Natural killer cell (primary cell): ENCODE measurements at regions not wholly inside any gene's neighbourhood (a gene's known extent, or its start where the extent isn't known, plus 50 kb on each side); places are given as distances from the start of the nearest gene placed in this dataset.

ENCODE experiments used
- ATAC-seq, 3 donors: fragments of 150-1000 bp in 2 of 3; fragments of 200-7000 bp in 1 of 3; cut with Tn5 transposase; 1 replicate in 1 of 3; 2 replicates in 2 of 3; pipeline ENCODE4 v1.10.0; 2021; ENCODE audit warnings: mild to moderate bottlenecking in 2 of 3, moderate library complexity in 2 of 3
- DNase-seq, 2 donors: peaks; one replicate each; pipeline versions ENCODE4 v3.0.0 to v3.0.0-alpha.2; 2013 to 2021; ENCODE audit warnings: mixed read lengths in 1 of 2
- H3K27ac ChIP-seq: one replicate; pipeline ENCODE4 v1.5.1; 2013; ENCODE audit warnings: mild to moderate bottlenecking, low read length
- H3K27me3 ChIP-seq: one replicate; pipeline ENCODE4 v1.6.1; 2013; ENCODE audit warnings: low read length; ENCODE audit not compliant: control insufficient read depth, insufficient read depth
- H3K36me3 ChIP-seq: one replicate; pipeline ENCODE4 v1.6.1; 2013; ENCODE audit warnings: low read length; ENCODE audit not compliant: control insufficient read depth, insufficient read depth
- H3K4me1 ChIP-seq: one replicate; pipeline ENCODE4 v1.6.1; 2013; ENCODE audit warnings: low read length; ENCODE audit not compliant: control insufficient read depth, insufficient read depth
- H3K4me3 ChIP-seq: one replicate; pipeline ENCODE4 v1.5.1; 2013; ENCODE audit warnings: low read length
- H3K9me3 ChIP-seq: one replicate; pipeline ENCODE4 v1.6.1; 2013; ENCODE audit warnings: low read length; ENCODE audit not compliant: control insufficient read depth, insufficient read depth
- H3K27ac Mint-ChIP-seq, 2 donors: one replicate each; pipeline ENCODE4 v1.8.0; 2022; ENCODE audit warnings: mild to moderate bottlenecking in 2 of 2, mixed read lengths in 2 of 2, moderate library complexity in 1 of 2
- H3K27me3 Mint-ChIP-seq, 2 donors: one replicate each; pipeline ENCODE4 v1.8.0; 2022; ENCODE audit warnings: low read depth in 2 of 2, mixed read lengths in 2 of 2
- H3K36me3 Mint-ChIP-seq: one replicate; pipeline ENCODE4 v1.8.0; 2022; ENCODE audit warnings: mixed read lengths
- H3K4me1 Mint-ChIP-seq, 2 donors: one replicate each; pipeline ENCODE4 v1.8.0; 2022; ENCODE audit warnings: mixed read lengths in 2 of 2
- H3K4me3 Mint-ChIP-seq: one replicate; pipeline ENCODE4 v1.8.0; 2022; ENCODE audit warnings: mild to moderate bottlenecking, moderate library complexity, mixed read lengths
- H3K9me3 Mint-ChIP-seq, 2 donors: one replicate each; pipeline ENCODE4 v1.8.0; 2022; ENCODE audit warnings: mixed read lengths in 2 of 2
- CTCF ChIP-seq: fragments of 200-600 bp; IDR thresholded peaks from one replicate; pipeline ENCODE4 v1.8.0; 2022; ENCODE audit warnings: antibody characterized with exemption
- WGBS: methylation state at CpG from one replicate; pipeline ENCODE4 v1.1.7; 2013; ENCODE audit warnings: missing lambda C conversion rate; ENCODE audit not compliant: insufficient coverage; 5-methylcytosine and 5-hydroxymethylcytosine counted together
- intact Hi-C: fragments of 100-400 bp; cut with micrococcal nuclease; formaldehyde crosslinking; loops from one replicate; pipeline ENCODE4 v1.14.2; 2022

- DNase-seq (no peak), ATAC-seq (no peak)
- H3K4me1 Mint-ChIP-seq, result no peaks in the 10 kb centered on the region
- no peaks in the 10 kb centered on the region for H3K27me3 Mint-ChIP-seq
- no peaks in the 10 kb centered on the region for H3K9me3 ChIP-seq
- peaks cover 16 to 19% of the 10 kb centered on the region in 2 donors for H3K9me3 Mint-ChIP-seq
- no peaks in the 10 kb centered on the region for H3K4me1 ChIP-seq
- no peaks in the 10 kb centered on the region for H3K36me3 Mint-ChIP-seq
- H3K27me3 ChIP-seq, result no peaks in the 10 kb centered on the region
- no CpG with 5 or more reads among the region's 1 CpG for WGBS
- intact Hi-C loops, result no loop called here
- H3K27ac Mint-ChIP-seq, result no peak overlapping the region
- no peak overlapping the region for H3K4me3 ChIP-seq
- H3K27ac ChIP-seq, result no peak overlapping the region
- no peak for TF ChIP-seq CTCF
- H3K36me3 ChIP-seq, result no peaks in the 10 kb centered on the region
- H3K4me3 Mint-ChIP-seq, result no peak overlapping the region
Measured at GRCh38 chr2:41234093-41234492, 782.2 kb upstream of the SLC8A1 start.

- WGBS, result 78% methylated on average over 4 of the region's 4 CpGs
- Mint-ChIP-seq H3K27ac (no peak overlapping the region), H3K27me3 (no peaks in the 10 kb centered on the region), H3K36me3 (no peaks in the 10 kb centered on the region), H3K4me1 (no peaks in the 10 kb centered on the region), H3K9me3 (peaks cover 6 to 11% of the 10 kb centered on the region in 2 donors), H3K4me3 (no peak overlapping the region)
- TF ChIP-seq CTCF, result no peak
- Histone ChIP-seq H3K36me3 (no peaks in the 10 kb centered on the region), H3K27ac (no peak overlapping the region), H3K27me3 (no peaks in the 10 kb centered on the region), H3K4me1 (no peaks in the 10 kb centered on the region), H3K4me3 (no peak overlapping the region), H3K9me3 (no peaks in the 10 kb centered on the region)
- intact Hi-C loops, result no loop called here
- no peak for ATAC-seq
- DNase-seq, result no peak
Measured at GRCh38 chr2:41241325-41242000, 789.6 kb upstream of the SLC8A1 start.

GRCh38 chr2:41242001-41242331 is 790.1 kb upstream of the SLC8A1 start:
- peaks cover 6 to 11% of the 10 kb centered on the region in 2 donors for H3K9me3 Mint-ChIP-seq
- H3K4me1 ChIP-seq, result no peaks in the 10 kb centered on the region
- H3K36me3 Mint-ChIP-seq, result no peaks in the 10 kb centered on the region
- H3K4me3 Mint-ChIP-seq, result no peak overlapping the region
- H3K9me3 ChIP-seq, result no peaks in the 10 kb centered on the region
- TF ChIP-seq CTCF, result no peak
- no peaks in the 10 kb centered on the region for H3K4me1 Mint-ChIP-seq
- DNase-seq (no peak), ATAC-seq (no peak)
- no peak overlapping the region for H3K27ac Mint-ChIP-seq
- intact Hi-C loops, result no loop called here
- H3K4me3 ChIP-seq, result no peak overlapping the region
- no peak overlapping the region for H3K27ac ChIP-seq
- no peaks in the 10 kb centered on the region for H3K36me3 ChIP-seq
- H3K27me3 Mint-ChIP-seq, result no peaks in the 10 kb centered on the region
- WGBS, result 92% methylated on average over 4 of the region's 4 CpGs
- no peaks in the 10 kb centered on the region for H3K27me3 ChIP-seq
